Parathyroid adenoma (tissue), 2 donors: ENCODE measurements at regions not wholly inside any gene's neighbourhood (a gene's known extent, or its start where the extent isn't known, plus 50 kb on each side); places are given as distances from the start of the nearest gene placed in this dataset.

Experiments
- H2AFZ ChIP-seq: fragments of 300-600 bp; sonication (generic); one replicate; pipeline ENCODE4 v1.7.0; 2017; ENCODE audit warnings: antibody characterized with exemption, mild to moderate bottlenecking
- H3K27ac ChIP-seq: fragments of 300-600 bp; sonication (generic); one replicate; pipeline ENCODE4 v1.7.0; 2017
- H3K27me3 ChIP-seq: fragments of 300-600 bp; sonication (generic); one replicate; pipeline ENCODE4 v1.7.0; 2017; ENCODE audit warnings: low read length; ENCODE audit not compliant: control insufficient read depth, insufficient read depth
- H3K36me3 ChIP-seq: fragments of 300-600 bp; sonication (generic); one replicate; pipeline ENCODE4 v1.7.0; 2017; ENCODE audit warnings: low read length; ENCODE audit not compliant: control insufficient read depth, insufficient read depth
- H3K4me1 ChIP-seq: fragments of 300-600 bp; sonication (generic); one replicate; pipeline ENCODE4 v1.7.0; 2017; ENCODE audit warnings: control low read depth
- H3K4me2 ChIP-seq: fragments of 300-600 bp; sonication (generic); one replicate; pipeline ENCODE4 v1.7.0; 2017; ENCODE audit warnings: low read length
- H3K4me3 ChIP-seq: fragments of 300-600 bp; sonication (generic); one replicate; pipeline ENCODE4 v1.7.0; 2017; ENCODE audit warnings: low read depth, low read length
- H3K79me2 ChIP-seq: fragments of 300-600 bp; sonication (generic); one replicate; pipeline ENCODE4 v1.7.0; 2017; ENCODE audit warnings: control low read depth
- H3K9ac ChIP-seq: fragments of 300-600 bp; sonication (generic); one replicate; pipeline ENCODE4 v1.7.0; 2017; ENCODE audit warnings: mild to moderate bottlenecking
- H3K9me3 ChIP-seq: fragments of 300-600 bp; sonication (generic); one replicate; pipeline ENCODE4 v1.7.0; 2017; ENCODE audit warnings: low read length; ENCODE audit not compliant: control insufficient read depth
- CTCF ChIP-seq: fragments of 300-600 bp; sonication (generic); IDR thresholded peaks from one replicate; pipeline ENCODE4 v1.7.0; 2017; ENCODE audit warnings: antibody characterized with exemption, mild to moderate bottlenecking
- donor health status: primary hyperparathyroidism.

GRCh38 chr1:40925834-40926410 is 53.6 kb upstream of the CTPS1 start:
- Histone ChIP-seq H3K27ac (no peak overlapping the region), H3K27me3 (no peaks in the 10 kb centered on the region), H3K4me1 (no peaks in the 10 kb centered on the region), H3K36me3 (no peaks in the 10 kb centered on the region), H2AFZ (no peak overlapping the region), H3K79me2 (no peaks in the 10 kb centered on the region), H3K9me3 (no peaks in the 10 kb centered on the region), H3K9ac (no peak overlapping the region), H3K4me3 (no peak overlapping the region), H3K4me2 (no peak overlapping the region)
- TF ChIP-seq CTCF, result no peak

- H3K27ac ChIP-seq, result no peak overlapping the region
- no peak for TF ChIP-seq CTCF
Observed at GRCh38 chr1:40926441-40926840, 53.1 kb upstream of the CTPS1 start.

GRCh38 chr1:40927781-40928180 is 51.7 kb upstream of the CTPS1 start:
- H3K4me3 ChIP-seq, result no peak overlapping the region
- no peak overlapping the region for H3K27ac ChIP-seq
- no peak overlapping the region for H2AFZ ChIP-seq
- H3K9ac ChIP-seq, result no peak overlapping the region
- H3K79me2 ChIP-seq, result no peaks in the 10 kb centered on the region
- H3K27me3 ChIP-seq, result no peaks in the 10 kb centered on the region
- no peak overlapping the region for H3K4me2 ChIP-seq
- no peaks in the 10 kb centered on the region for H3K36me3 ChIP-seq
- H3K4me1 ChIP-seq, result no peaks in the 10 kb centered on the region
- TF ChIP-seq CTCF, result no peak
- H3K9me3 ChIP-seq, result no peaks in the 10 kb centered on the region

More at GRCh38 chr1:40926441-40926840, 53.1 kb upstream of the CTPS1 start:
- no peak overlapping the region for H2AFZ ChIP-seq
- no peaks in the 10 kb centered on the region for H3K79me2 ChIP-seq
- no peaks in the 10 kb centered on the region for H3K27me3 ChIP-seq
- H3K36me3 ChIP-seq, result no peaks in the 10 kb centered on the region
- H3K9me3 ChIP-seq, result no peaks in the 10 kb centered on the region
- no peak overlapping the region for H3K4me3 ChIP-seq
- no peak overlapping the region for H3K4me2 ChIP-seq
- no peak overlapping the region for H3K9ac ChIP-seq
- no peaks in the 10 kb centered on the region for H3K4me1 ChIP-seq

GRCh38 chr1:40928699-40929098 is 50.8 kb upstream of the CTPS1 start:
- Histone ChIP-seq H3K79me2 (no peaks in the 10 kb centered on the region), H3K4me3 (no peak overlapping the region), H3K36me3 (no peaks in the 10 kb centered on the region), H2AFZ (no peak overlapping the region), H3K27ac (no peak overlapping the region), H3K27me3 (no peaks in the 10 kb centered on the region), H3K9me3 (no peaks in the 10 kb centered on the region), H3K9ac (no peak overlapping the region), H3K4me1 (no peaks in the 10 kb centered on the region), H3K4me2 (no peak overlapping the region)
- TF ChIP-seq CTCF, result no peak

- H3K79me2 ChIP-seq, result no peaks in the 10 kb centered on the region
- no peaks in the 10 kb centered on the region for H3K4me1 ChIP-seq
- TF ChIP-seq CTCF, result no peak
- no peak overlapping the region for H3K4me3 ChIP-seq
- H3K9me3 ChIP-seq, result no peaks in the 10 kb centered on the region
- no peak overlapping the region for H3K9ac ChIP-seq
- no peak overlapping the region for H3K27ac ChIP-seq
- no peak overlapping the region for H3K4me2 ChIP-seq
- no peaks in the 10 kb centered on the region for H3K36me3 ChIP-seq
- H2AFZ ChIP-seq, result no peak overlapping the region
- no peaks in the 10 kb centered on the region for H3K27me3 ChIP-seq
Observed at GRCh38 chr1:40929155-40929554, 50.3 kb upstream of the CTPS1 start.
